Adrenal gland (tissue), 5 donors: ENCODE measurements at regions not wholly inside any gene's neighbourhood (a gene's known extent, or its start where the extent isn't known, plus 50 kb on each side); places are given as distances from the start of the nearest gene placed in this dataset.

ENCODE experiments used
- POLR2A ChIP-seq, 2 donors: fragments of 450-650 bp; IDR thresholded peaks; one replicate each; pipeline ENCODE4 v1.6.1; 2017; ENCODE audit warnings: antibody characterized with exemption in 2 of 2, mild to moderate bottlenecking in 2 of 2, moderate library complexity in 1 of 2
- TF ChIP-seq, protein P1 (sequence below), 6 experiments: fragments of 450-650 bp in 4 of 6; fragments of 200-600 bp in 2 of 6; sonication (generic) in 1 of 6; IDR thresholded peaks; 1 replicate in 5 of 6; 2 replicates in 1 of 6; pipeline versions ENCODE4 v1.5.1 to v1.8.0; 2016 to 2021; ENCODE audit warnings: antibody characterized with exemption in 6 of 6, mild to moderate bottlenecking in 2 of 6, moderate library complexity in 1 of 6
- donor health status: DM: no; HTN: no; CAD: no.

DNA sequence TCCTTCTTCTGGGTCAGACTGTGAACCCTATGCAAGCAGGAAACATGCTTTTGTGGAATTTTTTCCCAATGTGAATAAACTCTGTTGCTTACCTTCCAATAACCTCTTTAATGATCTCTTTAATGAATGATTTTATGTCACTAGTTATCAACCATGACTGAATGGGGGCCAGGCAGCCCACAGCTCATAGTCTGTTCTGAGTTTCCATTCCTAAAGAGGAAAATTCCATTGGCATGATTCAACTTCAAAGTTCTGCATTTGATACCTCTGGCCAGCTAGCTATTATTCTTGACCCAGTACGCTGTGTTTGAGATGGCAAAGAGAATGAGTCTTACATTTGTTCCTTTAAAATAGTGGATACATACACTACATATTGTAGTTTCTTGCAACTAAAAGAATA is 867.8 kb upstream of the CELF2 start:
- TF ChIP-seq, protein P1, sequence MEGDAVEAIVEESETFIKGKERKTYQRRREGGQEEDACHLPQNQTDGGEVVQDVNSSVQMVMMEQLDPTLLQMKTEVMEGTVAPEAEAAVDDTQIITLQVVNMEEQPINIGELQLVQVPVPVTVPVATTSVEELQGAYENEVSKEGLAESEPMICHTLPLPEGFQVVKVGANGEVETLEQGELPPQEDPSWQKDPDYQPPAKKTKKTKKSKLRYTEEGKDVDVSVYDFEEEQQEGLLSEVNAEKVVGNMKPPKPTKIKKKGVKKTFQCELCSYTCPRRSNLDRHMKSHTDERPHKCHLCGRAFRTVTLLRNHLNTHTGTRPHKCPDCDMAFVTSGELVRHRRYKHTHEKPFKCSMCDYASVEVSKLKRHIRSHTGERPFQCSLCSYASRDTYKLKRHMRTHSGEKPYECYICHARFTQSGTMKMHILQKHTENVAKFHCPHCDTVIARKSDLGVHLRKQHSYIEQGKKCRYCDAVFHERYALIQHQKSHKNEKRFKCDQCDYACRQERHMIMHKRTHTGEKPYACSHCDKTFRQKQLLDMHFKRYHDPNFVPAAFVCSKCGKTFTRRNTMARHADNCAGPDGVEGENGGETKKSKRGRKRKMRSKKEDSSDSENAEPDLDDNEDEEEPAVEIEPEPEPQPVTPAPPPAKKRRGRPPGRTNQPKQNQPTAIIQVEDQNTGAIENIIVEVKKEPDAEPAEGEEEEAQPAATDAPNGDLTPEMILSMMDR (IDR thresholded peaks at IDR 0.05) = no peak
- no peak for TF ChIP-seq POLR2A (IDR thresholded peaks at IDR 0.05)
